H7 (cell line): ENCODE measurements at regions not wholly inside any gene's neighbourhood (a gene's known extent, or its start where the extent isn't known, plus 50 kb on each side); places are given as distances from the start of the nearest gene placed in this dataset.

Source experiments
- DNase-seq: peaks from one replicate; pipeline ENCODE4 v3.0.0; 2012
- H3K27me3 ChIP-seq: 2 replicates; pipeline ENCODE4 v1.6.0; 2011; ENCODE audit warnings: mild to moderate bottlenecking, low read length; ENCODE audit not compliant: control insufficient read depth, insufficient read depth
- H3K36me3 ChIP-seq: replicated peaks from 2 replicates; pipeline ENCODE4 v1.5.1; 2011; ENCODE audit warnings: low read length; ENCODE audit not compliant: control insufficient read depth, insufficient read depth
- H3K4me3 ChIP-seq: 2 replicates; pipeline ENCODE4 v1.5.1; 2011; ENCODE audit warnings: low read depth, mild to moderate bottlenecking, control low read depth, low read length, moderate library complexity; ENCODE audit not compliant: insufficient read depth

DNA sequence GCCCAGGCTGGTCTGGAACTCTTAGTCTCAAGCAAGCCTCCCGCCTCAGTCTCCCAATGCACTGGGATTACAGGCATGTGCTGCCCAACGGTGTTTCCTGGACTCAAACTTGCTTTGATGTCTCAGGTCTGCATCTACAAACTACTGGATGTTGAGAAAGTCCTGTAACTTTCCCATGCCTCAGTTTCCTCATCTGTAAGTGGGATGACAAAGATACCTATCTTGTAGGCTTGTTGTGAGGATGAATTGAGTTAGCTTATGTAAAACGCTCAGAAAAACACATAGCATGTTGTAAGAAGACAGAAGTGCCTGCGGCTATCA, 63.6 kb upstream of the NUDT4 start:
- DNase-seq: no peak
- Histone ChIP-seq H3K4me3 (no peak overlapping the region), H3K27me3 (no peaks in the 10 kb centered on the region), H3K36me3 (no peaks in the 10 kb centered on the region)

DNA sequence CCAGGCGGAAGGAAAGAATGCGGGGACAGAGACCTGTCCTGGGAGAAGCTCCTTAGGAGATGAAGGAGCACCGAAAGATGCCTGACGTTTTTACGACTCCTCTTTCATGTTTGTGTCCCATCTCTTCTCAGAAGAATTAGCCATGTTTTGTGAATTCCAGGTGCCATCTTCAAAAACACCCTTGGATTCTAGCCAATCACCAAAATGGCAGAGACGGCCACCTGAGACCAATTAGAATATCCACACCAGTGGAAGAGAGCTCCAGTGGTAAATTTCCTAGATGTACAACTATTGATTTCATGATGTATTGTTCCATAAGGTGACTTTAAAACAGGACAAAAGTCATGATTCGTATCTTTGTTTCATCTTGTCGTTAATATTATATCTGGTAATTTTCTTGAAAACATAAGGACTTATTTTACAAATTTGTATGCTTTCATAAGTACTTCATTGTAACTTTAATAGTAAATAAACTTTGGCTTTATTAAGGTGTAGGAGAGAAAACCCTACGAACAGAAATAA, 62.3 kb upstream of the NUDT4 start:
- Histone ChIP-seq H3K36me3 (no peaks in the 10 kb centered on the region), H3K4me3 (no peak overlapping the region), H3K27me3 (no peaks in the 10 kb centered on the region)
- no peak for DNase-seq

DNA sequence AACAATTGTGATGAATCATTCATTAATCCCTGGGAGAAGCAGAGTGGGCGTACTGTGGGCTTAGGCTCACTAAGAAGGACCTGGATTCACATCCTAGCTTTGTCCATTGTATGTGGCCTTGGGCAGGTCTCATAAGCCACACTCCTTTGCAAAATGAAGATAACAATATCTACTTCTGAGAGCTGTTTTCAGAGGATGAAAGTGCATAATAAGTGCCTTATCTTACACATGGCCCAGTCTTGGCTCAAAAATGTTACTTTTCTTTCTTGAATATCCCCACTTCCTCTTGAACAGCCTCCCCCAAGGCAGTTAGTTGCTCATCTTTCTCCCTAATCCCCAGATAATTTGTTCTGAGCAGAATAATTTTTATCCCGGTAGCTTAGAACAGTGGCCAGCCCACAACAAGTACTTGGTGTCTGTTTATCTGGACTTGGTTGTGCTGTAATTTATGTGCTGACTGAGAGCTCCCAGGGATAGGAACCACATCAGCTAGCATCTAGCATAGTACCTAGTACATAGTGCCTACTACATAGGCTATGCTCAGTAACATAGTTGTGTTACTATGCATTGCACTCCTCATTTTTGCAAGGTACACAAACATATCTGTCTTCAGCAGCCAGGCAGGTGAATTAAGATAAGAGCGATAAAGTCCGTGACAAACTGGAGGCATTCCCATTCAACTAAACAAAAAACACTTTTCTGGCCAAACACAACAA, 61.7 kb upstream of the NUDT4 start:
- H3K4me3 ChIP-seq: no peak overlapping the region
- H3K27me3 ChIP-seq: no peaks in the 10 kb centered on the region
- no peaks in the 10 kb centered on the region for H3K36me3 ChIP-seq
- no peak for DNase-seq

DNA sequence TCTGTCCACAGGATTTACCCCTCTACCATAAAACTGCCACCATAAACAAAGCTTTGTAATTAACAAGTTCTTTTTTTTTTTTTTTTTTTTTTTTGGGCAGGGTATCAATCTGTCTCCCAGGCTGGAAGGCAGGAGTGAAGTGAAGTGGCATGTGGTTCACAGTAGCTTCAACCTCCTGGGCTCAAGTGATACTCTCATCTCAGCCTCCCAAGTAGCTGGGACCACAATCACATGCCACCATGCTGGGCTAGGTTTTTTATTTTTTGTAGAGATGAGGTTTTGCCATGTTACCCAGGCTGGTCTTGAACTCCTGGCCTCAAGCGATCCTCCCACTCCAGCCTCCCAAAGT, 61.1 kb upstream of the NUDT4 start:
- H3K27me3 ChIP-seq: no peaks in the 10 kb centered on the region
- no peak overlapping the region for H3K4me3 ChIP-seq
- no peak for DNase-seq
- no peaks in the 10 kb centered on the region for H3K36me3 ChIP-seq

DNA sequence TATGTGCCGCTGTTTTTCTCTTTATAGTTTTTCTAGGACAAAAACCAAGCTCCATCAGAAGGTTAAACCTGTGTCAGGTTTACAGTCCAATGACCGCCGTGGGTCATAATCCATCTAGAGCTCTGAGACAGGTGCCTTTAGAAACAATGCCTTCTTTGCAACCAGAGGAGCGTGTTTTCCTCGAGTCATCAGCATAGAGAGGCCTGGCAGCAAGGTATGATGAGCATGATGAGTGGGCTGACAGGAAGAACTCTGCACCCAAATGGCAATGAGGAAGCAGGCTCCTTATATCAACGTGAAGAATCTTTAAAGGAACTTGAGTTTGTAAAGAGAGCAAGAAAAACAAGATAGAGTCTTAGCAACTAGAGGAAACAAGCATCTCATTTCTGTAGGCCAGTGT, 60.5 kb upstream of the NUDT4 start:
- Histone ChIP-seq H3K4me3 (no peak overlapping the region), H3K27me3 (no peaks in the 10 kb centered on the region), H3K36me3 (no peaks in the 10 kb centered on the region)
- no peak for DNase-seq

DNA sequence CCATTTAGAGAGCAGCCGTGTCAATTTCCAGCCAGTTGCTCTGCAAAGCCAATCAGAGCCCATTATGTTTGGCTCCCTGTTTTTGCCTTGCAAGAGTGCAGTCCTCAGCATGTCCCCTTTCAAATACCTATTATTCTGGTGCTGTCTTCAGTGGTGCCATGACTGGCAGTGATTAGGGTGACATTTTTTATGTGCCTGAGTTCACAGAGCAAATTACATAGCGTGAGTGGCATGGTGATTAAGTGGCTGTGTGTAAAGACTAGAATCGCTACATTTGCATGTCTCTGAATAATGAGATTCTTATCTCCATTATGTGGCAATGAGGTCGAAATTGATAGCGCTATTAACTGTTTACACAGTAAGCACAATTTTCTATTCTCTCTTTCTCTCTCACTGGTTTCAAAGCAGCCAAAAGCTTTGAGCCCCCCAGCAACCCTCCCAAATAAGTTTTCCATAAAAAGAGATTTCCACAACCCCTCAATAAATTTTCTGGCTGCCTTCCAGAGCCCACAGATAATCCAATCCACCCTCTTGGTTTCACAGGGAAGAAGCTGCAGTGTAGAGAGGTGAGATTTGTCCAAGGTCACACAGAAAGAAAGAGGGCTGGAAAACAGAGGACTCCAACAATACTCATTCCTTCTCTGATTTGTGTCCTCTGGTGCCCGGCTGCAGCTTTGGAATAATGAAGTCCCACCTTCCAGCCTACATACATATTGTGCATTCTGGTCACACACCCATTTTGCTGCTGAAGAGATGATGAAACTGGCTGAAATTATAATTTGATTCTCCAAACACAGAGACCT, 58.8 kb upstream of the NUDT4 start:
- Histone ChIP-seq H3K36me3 (no peaks in the 10 kb centered on the region), H3K27me3 (no peaks in the 10 kb centered on the region), H3K4me3 (no peak overlapping the region)
- DNase-seq: no peak

DNA sequence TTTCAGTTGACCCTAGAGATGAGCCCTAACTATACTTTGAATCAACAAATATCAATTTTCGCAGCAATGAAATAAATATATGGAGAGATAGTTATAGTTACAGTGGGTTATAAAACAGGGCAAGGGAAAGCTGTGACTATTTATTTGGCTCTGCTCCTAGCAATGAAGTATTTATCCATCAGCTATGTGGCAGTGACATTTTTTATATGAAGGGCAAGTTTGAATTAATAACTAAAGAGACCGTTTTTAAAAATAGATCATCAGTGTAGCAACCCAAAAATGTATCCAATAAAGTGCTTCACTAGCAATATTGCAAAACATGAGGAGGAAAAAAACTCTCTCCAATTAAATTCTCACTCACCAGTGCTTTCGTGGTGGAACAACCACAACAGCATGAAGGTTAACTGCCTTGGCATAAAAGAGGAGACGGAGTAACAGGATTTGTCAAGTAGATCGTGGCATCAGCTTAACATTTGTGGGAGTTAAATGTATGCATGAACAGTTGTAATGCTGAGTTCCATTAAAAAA, 58.1 kb upstream of the NUDT4 start:
- DNase-seq: no peak
- H3K36me3 ChIP-seq: no peaks in the 10 kb centered on the region
- H3K27me3 ChIP-seq: no peaks in the 10 kb centered on the region
- H3K4me3 ChIP-seq: no peak overlapping the region

DNA sequence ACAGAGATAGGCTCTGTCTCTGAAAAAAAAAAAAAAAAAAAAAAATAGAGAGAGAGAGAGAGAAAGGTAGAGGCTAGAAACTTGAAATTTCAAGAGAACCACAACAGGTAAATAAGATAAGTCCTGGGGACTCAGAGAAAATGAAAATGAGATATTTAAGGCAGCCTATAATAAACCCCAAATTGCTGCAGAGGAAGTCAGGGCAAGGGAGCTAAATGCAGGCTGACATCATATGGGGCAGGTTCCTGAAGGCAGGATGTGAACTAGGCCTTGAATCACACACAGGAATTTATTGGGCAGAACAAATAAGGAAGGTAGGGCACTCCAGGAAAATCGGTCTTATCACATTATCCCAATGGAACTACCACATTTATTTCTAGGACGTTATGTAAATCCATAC, 54.9 kb upstream of the NUDT4 start:
- no peak for DNase-seq
- no peak overlapping the region for H3K4me3 ChIP-seq
- no peaks in the 10 kb centered on the region for H3K27me3 ChIP-seq

DNA sequence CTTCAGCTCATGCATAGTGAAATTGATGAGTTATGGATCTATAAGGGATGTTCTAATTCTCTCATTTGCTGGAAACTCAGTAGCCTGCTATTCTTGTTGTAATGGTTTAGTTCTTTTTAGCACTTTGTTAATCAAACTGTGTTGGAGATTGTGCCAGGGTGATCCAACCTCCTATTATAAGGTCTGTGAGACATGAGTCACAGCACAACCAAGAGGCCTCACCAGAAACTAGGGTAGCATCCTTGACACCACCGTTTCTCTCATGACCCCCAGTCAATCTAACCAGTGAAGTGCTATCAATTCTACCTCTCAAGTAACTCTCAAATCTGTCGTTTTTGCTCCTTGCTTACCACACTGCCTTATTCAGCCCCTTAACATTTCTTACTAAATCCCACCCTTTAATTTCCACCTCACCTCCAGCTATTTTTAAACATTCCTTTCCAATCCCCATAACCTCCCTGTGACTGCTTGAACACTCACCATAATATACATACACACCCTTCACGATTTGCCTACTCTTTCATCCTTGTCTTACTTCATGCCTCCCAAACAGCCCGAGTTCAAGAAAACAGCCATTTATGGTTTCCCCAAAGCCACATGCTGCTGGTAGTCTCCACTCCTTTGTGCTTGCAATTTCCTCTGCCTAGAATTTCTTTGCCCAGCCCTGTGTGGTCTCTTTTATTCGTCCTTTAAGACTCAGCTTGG, 53.9 kb upstream of the NUDT4 start:
- Histone ChIP-seq H3K4me3 (no peak overlapping the region), H3K36me3 (no peaks in the 10 kb centered on the region), H3K27me3 (no peaks in the 10 kb centered on the region)
- DNase-seq: no peak

More for the DNA sequence above, 54.9 kb upstream of the NUDT4 start:
- no peaks in the 10 kb centered on the region for H3K36me3 ChIP-seq

DNA sequence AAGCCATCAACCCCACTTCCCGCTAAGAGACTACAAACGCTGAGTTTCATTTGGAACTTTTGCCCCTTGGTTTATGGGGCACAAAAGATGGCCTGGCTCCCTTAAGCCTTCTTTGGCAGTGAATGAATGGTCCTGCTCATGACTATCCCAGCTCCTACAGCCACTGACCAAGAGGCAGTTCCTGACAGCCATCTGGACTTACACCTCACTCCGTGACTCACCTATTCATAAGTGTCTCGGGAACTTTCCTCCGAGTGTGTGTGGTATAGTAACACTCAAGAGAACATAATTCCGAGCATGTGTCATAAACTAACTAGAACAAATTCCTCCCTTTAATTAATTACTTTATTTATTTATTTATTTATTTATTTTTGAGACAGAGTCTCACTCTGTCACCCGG, 51.9 kb upstream of the NUDT4 start:
- Histone ChIP-seq H3K36me3 (no peaks in the 10 kb centered on the region), H3K4me3 (no peak overlapping the region), H3K27me3 (no peaks in the 10 kb centered on the region)
- no peak for DNase-seq
